ENCODE measurements at regions not wholly inside any gene's neighbourhood (a gene's known extent, or its start where the extent isn't known, plus 50 kb on each side); places are given as distances from the start of the nearest gene placed in this dataset.

- no peak for DNase-seq (ENCODE audit: low read depth)
Measured at GRCh38 chr1:22241811-22242210, 98.9 kb upstream of the WNT4 start.

GRCh38 chr1:22245100-22245650, 102.3 kb upstream of the WNT4 start:
- no peak for DNase-seq (ENCODE audit: low read depth)

- no peak for DNase-seq (ENCODE audit: low read depth)
Measured at GRCh38 chr1:22245726-22246125, 102.8 kb upstream of the WNT4 start.

- no peak for DNase-seq (ENCODE audit: low read depth)
Measured at GRCh38 chr1:22246755-22247480, 104.0 kb upstream of the WNT4 start.

GRCh38 chr1:22247527-22248245, 104.8 kb upstream of the WNT4 start:
- DNase-seq (ENCODE audit: low read depth) = no peak

- DNase-seq (ENCODE audit: low read depth) = no peak
Measured at GRCh38 chr1:22248746-22249145, 105.8 kb upstream of the WNT4 start.

GRCh38 chr1:22249928-22250680, 107.2 kb upstream of the WNT4 start:
- no peak for DNase-seq (ENCODE audit: low read depth)

GRCh38 chr1:22250724-22251123, 107.8 kb upstream of the WNT4 start:
- no peak for DNase-seq (ENCODE audit: low read depth)

- no peak for DNase-seq (ENCODE audit: low read depth)
Measured at GRCh38 chr1:22252251-22252650, 109.4 kb upstream of the WNT4 start.

GRCh38 chr1:22253012-22253790, 110.3 kb upstream of the WNT4 start:
- DNase-seq (ENCODE audit: low read depth) = no peak

- no peak for DNase-seq (ENCODE audit: low read depth)
Measured at GRCh38 chr1:22254756-22255155, 111.9 kb upstream of the WNT4 start.

GRCh38 chr1:22255341-22256212, 112.7 kb upstream of the WNT4 start:
- DNase-seq (ENCODE audit: low read depth) = no peak

GRCh38 chr1:22256213-22256512, 113.3 kb upstream of the WNT4 start:
- no peak for DNase-seq (ENCODE audit: low read depth)

GRCh38 chr1:22257290-22258275, 114.7 kb upstream of the WNT4 start:
- DNase-seq (ENCODE audit: low read depth) = no peak

GRCh38 chr1:22258698-22259097, 115.8 kb upstream of the WNT4 start:
- no peak for DNase-seq (ENCODE audit: low read depth)

GRCh38 chr1:22259551-22260282, 116.8 kb upstream of the WNT4 start:
- no peak for DNase-seq (ENCODE audit: low read depth)

GRCh38 chr1:22260860-22261432, 118.0 kb upstream of the WNT4 start:
- DNase-seq (ENCODE audit: low read depth) = no peak

- no peak for DNase-seq (ENCODE audit: low read depth)
Measured at GRCh38 chr1:22261580-22261979, 118.7 kb upstream of the WNT4 start.
